GM06990 (cell line): ENCODE measurements at regions not wholly inside any gene's neighbourhood (a gene's known extent, or its start where the extent isn't known, plus 50 kb on each side); places are given as distances from the start of the nearest gene placed in this dataset.

Experiments
- DNase-seq: peaks from one replicate; pipeline ENCODE4 v3.0.0-alpha.2; 2011; ENCODE audit not compliant: insufficient read length; ENCODE audit errors: extremely low read depth
- H3K27me3 ChIP-seq: replicated peaks from 2 replicates; pipeline ENCODE4 v1.6.0; 2011; ENCODE audit warnings: low read length; ENCODE audit not compliant: control insufficient read depth, insufficient read depth
- H3K36me3 ChIP-seq: 2 replicates; pipeline ENCODE4 v1.5.1; 2011; ENCODE audit warnings: low read length; ENCODE audit not compliant: control insufficient read depth, insufficient read depth
- H3K4me3 ChIP-seq: replicated peaks from 2 replicates; pipeline ENCODE4 v1.5.1; 2011; ENCODE audit warnings: low read depth, mild to moderate bottlenecking, control low read depth, low read length
- TF ChIP-seq, protein P1 (sequence below): IDR thresholded peaks from 2 replicates; pipeline ENCODE4 v1.5.1; 2011; ENCODE audit warnings: low read length, control low read depth, mild to moderate bottlenecking, inconsistent platforms; ENCODE audit not compliant: insufficient read depth, poor library complexity, severe bottlenecking

DNA sequence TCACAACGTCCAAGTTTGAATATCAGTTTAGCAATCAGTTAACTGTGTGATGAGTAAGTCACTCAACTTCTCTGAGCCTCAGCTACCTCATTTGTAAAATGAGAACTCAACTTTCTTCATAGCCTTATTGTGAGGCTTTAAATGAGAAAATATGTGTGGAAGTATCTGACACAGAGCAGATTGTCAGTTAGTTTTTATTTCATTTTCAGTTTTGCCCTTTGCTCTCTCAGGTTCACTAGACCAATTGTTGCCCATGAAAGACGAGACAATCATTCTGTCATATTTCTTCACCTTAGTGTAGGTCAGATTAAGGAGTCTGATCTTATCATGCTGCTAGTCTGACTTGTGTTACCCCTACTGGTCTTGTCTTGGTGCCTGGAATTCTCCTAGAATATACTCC lies 232.8 kb upstream of the PTBP2 start:
- DNase-seq: no peak
- TF ChIP-seq, protein P1, sequence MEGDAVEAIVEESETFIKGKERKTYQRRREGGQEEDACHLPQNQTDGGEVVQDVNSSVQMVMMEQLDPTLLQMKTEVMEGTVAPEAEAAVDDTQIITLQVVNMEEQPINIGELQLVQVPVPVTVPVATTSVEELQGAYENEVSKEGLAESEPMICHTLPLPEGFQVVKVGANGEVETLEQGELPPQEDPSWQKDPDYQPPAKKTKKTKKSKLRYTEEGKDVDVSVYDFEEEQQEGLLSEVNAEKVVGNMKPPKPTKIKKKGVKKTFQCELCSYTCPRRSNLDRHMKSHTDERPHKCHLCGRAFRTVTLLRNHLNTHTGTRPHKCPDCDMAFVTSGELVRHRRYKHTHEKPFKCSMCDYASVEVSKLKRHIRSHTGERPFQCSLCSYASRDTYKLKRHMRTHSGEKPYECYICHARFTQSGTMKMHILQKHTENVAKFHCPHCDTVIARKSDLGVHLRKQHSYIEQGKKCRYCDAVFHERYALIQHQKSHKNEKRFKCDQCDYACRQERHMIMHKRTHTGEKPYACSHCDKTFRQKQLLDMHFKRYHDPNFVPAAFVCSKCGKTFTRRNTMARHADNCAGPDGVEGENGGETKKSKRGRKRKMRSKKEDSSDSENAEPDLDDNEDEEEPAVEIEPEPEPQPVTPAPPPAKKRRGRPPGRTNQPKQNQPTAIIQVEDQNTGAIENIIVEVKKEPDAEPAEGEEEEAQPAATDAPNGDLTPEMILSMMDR: no peak
- H3K36me3 ChIP-seq: no peaks in the 10 kb centered on the region
- no peak overlapping the region; the same call in 1 of the 2 replicates for H3K4me3 ChIP-seq
- H3K27me3 ChIP-seq: no peaks in the 10 kb centered on the region

- H3K4me3 ChIP-seq: no peak overlapping the region
- no peaks in the 10 kb centered on the region for H3K36me3 ChIP-seq
Observed at GRCh38 chr1:96492236-96492635, 229.3 kb upstream of the PTBP2 start.

DNA sequence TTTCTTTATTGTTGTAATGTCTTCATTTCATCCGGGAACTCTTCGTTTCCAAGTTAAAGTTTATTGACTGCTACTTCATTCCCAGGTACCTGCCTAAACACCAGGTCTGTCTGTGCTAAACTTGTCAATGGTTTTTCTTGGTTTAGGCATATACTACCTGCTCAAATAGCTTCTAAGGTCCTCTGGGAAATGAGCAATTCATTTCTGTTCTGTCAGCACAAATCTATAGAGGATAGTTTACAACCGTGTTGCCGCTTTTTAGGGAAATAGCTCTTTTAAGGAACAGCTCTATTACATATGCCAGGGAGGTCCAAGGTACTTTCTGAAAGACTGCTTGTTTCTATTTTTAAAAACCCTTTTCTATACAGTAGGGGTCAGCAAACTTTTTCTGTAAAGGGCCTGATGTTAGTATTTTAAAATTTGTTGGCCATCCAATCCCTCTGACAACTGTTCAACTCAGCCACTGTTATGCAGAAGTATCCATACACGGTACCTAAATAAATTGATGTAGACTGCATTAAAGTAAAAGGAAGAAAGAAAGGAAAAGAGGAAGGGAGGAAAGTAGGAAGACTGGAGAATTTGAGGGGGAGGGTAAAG lies 222.7 kb upstream of the PTBP2 start:
- DNase-seq: no peak
- Histone ChIP-seq H3K36me3 (no peaks in the 10 kb centered on the region), H3K27me3 (no peaks in the 10 kb centered on the region), H3K4me3 (no peak overlapping the region)
- TF ChIP-seq, protein P1: no peak

More at GRCh38 chr1:96492236-96492635, 229.3 kb upstream of the PTBP2 start:
- TF ChIP-seq, protein P1: no peak
- no peak for DNase-seq
- H3K27me3 ChIP-seq: no peaks in the 10 kb centered on the region

- Histone ChIP-seq H3K27me3 (no peaks in the 10 kb centered on the region), H3K36me3 (no peaks in the 10 kb centered on the region), H3K4me3 (no peak overlapping the region)
- DNase-seq: no peak
- TF ChIP-seq, protein P1: no peak
Observed at GRCh38 chr1:96508233-96508632, 213.4 kb upstream of the PTBP2 start.

GRCh38 chr1:96509339-96509738 lies 212.2 kb upstream of the PTBP2 start:
- TF ChIP-seq, protein P1: no peak
- H3K27me3 ChIP-seq: no peaks in the 10 kb centered on the region
- H3K36me3 ChIP-seq: no peaks in the 10 kb centered on the region
- H3K4me3 ChIP-seq: no peak overlapping the region
- no peak for DNase-seq

GRCh38 chr1:96509951-96510350 lies 211.6 kb upstream of the PTBP2 start:
- H3K4me3 ChIP-seq: no peak overlapping the region
- DNase-seq: no peak
- TF ChIP-seq, protein P1: no peak
- no peaks in the 10 kb centered on the region for H3K27me3 ChIP-seq
- H3K36me3 ChIP-seq: no peaks in the 10 kb centered on the region
